ENCODE measurements at regions not wholly inside any gene's neighbourhood (a gene's known extent, or its start where the extent isn't known, plus 50 kb on each side); places are given as distances from the start of the nearest gene placed in this dataset.

DNA sequence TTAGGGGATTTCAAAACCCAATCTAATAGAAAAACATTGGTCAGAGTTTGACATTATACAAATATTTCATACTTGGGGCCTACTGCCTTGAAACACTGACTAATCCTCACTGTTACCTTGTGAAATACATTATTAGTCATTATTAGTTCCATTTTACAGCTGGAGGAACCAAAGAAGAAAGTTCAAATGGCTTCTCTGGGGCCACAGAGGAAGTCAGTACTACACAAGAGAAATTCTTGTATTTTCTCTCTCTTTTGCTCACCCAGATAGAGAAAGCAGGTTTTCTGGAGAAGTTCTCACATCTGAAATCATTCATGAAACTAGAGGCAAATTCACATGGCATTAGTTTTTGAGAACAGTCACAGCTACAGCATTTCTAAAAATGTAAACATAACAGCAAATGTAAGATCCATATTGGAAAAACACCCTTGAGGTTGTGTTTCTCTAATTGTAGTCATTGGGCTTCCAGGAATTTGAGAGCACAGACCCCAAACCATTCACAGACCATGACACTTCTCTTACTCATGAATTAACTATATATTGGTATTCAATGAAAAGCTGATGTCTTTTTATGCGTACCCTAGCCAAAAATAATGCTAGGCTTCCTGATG is 83.0 kb downstream of the LLPH start:
- Mint-ChIP-seq H3K27ac (no peak overlapping the region), H3K4me3 (no peak overlapping the region), H3K4me1 (peaks cover 17% of the 10 kb centered on the region), H3K27me3 (ENCODE audit: insufficient read depth) (peaks cover 49% of the 10 kb centered on the region), H3K9me3 (no peaks in the 10 kb centered on the region), H3K36me3 (ENCODE audit: low read depth) (no peaks in the 10 kb centered on the region)
- H3K36me3 ChIP-seq (ENCODE audit: control insufficient read depth, insufficient read depth, low read length), result no peaks in the 10 kb centered on the region
- DNase-seq, result no peak
- H3K9ac ChIP-seq (ENCODE audit: extremely low read depth, low read length, poor library complexity, severe bottlenecking), result no peak overlapping the region
- H3K4me3 ChIP-seq (ENCODE audit: low read length), result no peak overlapping the region
- TF ChIP-seq, protein P1, sequence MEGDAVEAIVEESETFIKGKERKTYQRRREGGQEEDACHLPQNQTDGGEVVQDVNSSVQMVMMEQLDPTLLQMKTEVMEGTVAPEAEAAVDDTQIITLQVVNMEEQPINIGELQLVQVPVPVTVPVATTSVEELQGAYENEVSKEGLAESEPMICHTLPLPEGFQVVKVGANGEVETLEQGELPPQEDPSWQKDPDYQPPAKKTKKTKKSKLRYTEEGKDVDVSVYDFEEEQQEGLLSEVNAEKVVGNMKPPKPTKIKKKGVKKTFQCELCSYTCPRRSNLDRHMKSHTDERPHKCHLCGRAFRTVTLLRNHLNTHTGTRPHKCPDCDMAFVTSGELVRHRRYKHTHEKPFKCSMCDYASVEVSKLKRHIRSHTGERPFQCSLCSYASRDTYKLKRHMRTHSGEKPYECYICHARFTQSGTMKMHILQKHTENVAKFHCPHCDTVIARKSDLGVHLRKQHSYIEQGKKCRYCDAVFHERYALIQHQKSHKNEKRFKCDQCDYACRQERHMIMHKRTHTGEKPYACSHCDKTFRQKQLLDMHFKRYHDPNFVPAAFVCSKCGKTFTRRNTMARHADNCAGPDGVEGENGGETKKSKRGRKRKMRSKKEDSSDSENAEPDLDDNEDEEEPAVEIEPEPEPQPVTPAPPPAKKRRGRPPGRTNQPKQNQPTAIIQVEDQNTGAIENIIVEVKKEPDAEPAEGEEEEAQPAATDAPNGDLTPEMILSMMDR (conservative IDR thresholded peaks at IDR 0.05), result no peak
- no peak overlapping the region for H3K27ac ChIP-seq (ENCODE audit: low read depth, low read length)
- peaks cover 17% of the 10 kb centered on the region for H3K4me1 ChIP-seq (ENCODE audit: control insufficient read depth, insufficient read depth, low read length)
- 100% methylated on average over 1 of the region's 1 CpG; no CpG with 5 or more reads in 1 of the 2 experiments for WGBS, 2 experiments (ENCODE audit: insufficient coverage in 1 of 2, insufficient read length in 1 of 2)
- peaks cover 64% of the 10 kb centered on the region for H3K27me3 ChIP-seq (ENCODE audit: control insufficient read depth, insufficient read depth, low read length, poor library complexity, severe bottlenecking)
- H3K9me3 ChIP-seq (ENCODE audit: control insufficient read depth, low read length), result no peaks in the 10 kb centered on the region

DNA sequence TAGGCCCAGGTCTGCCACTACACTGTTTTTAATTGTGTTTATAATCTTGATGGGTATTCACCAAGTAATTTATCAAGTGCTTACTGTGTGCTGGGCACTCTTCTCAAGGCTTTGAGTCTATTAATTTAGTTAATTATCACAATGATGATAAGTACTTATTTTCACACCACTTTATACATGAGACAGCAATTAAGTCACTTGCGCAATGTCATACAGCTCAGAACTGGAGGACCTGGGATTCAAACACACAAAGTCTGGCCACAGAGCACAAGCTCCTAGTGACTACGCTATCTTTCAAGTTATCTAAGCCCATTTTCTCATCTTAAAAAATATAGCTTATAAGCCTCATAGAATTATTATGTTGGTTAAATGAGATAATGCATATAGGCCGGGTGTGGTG is 85.0 kb downstream of the LLPH start:
- Mint-ChIP-seq H3K36me3 (ENCODE audit: low read depth) (no peaks in the 10 kb centered on the region), H3K27me3 (ENCODE audit: insufficient read depth) (peaks cover 54% of the 10 kb centered on the region), H3K4me1 (peaks cover 6% of the 10 kb centered on the region), H3K9me3 (no peaks in the 10 kb centered on the region), H3K4me3 (no peak overlapping the region), H3K27ac (no peak overlapping the region)
- WGBS, 2 experiments (ENCODE audit: insufficient coverage in 1 of 2, insufficient read length in 1 of 2), result 90 to 100% methylated on average over 2 to 3 of the region's 3 CpGs
- Histone ChIP-seq H3K36me3 (ENCODE audit: control insufficient read depth, insufficient read depth, low read length) (no peaks in the 10 kb centered on the region), H3K9me3 (ENCODE audit: control insufficient read depth, low read length) (no peaks in the 10 kb centered on the region), H3K9ac (ENCODE audit: extremely low read depth, low read length, poor library complexity, severe bottlenecking) (no peak overlapping the region), H3K4me3 (ENCODE audit: low read length) (no peak overlapping the region), H3K27ac (ENCODE audit: low read depth, low read length) (no peak overlapping the region), H3K4me1 (ENCODE audit: control insufficient read depth, insufficient read depth, low read length) (peaks cover 5% of the 10 kb centered on the region), H3K27me3 (ENCODE audit: control insufficient read depth, insufficient read depth, low read length, poor library complexity, severe bottlenecking) (peaks cover 83% of the 10 kb centered on the region)
- no peak for DNase-seq
- TF ChIP-seq, protein P1 (conservative IDR thresholded peaks at IDR 0.05), result no peak

DNA sequence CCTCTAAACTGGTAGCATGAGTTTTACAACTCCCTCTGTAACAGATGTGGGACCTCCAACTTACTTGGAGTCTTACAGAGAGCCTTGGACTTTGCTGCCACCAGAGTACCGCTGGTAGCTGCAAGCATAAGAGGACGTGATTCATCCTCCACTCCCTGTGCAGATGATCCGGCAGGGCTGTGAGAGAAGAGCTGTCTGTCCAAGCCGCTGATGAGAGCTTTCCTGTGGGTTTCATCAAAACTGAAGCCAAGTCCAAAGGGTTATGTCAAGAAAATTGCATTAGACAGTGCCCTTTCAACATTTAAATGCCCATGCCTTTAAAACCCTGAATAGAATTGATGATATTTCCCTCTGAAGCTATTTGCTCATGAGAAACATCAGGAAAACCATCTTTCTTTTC is 85.8 kb downstream of the LLPH start:
- H3K4me3 ChIP-seq (ENCODE audit: low read length), result no peak overlapping the region
- Mint-ChIP-seq H3K27me3 (ENCODE audit: insufficient read depth) (peaks cover 57% of the 10 kb centered on the region), H3K4me3 (no peak overlapping the region), H3K4me1 (peaks cover 6% of the 10 kb centered on the region), H3K27ac (no peak overlapping the region), H3K9me3 (no peaks in the 10 kb centered on the region), H3K36me3 (ENCODE audit: low read depth) (no peaks in the 10 kb centered on the region)
- H3K27ac ChIP-seq (ENCODE audit: low read depth, low read length), result no peak overlapping the region
- peaks cover 4% of the 10 kb centered on the region for H3K4me1 ChIP-seq (ENCODE audit: control insufficient read depth, insufficient read depth, low read length)
- TF ChIP-seq, protein P1 (conservative IDR thresholded peaks at IDR 0.05), result no peak
- DNase-seq, result no peak
- WGBS, 2 experiments (ENCODE audit: insufficient coverage in 1 of 2, insufficient read length in 1 of 2), result 95 to 96% methylated on average over 4 of the region's 4 CpGs
- H3K9ac ChIP-seq (ENCODE audit: extremely low read depth, low read length, poor library complexity, severe bottlenecking), result no peak overlapping the region
- H3K9me3 ChIP-seq (ENCODE audit: control insufficient read depth, low read length), result no peaks in the 10 kb centered on the region
- H3K36me3 ChIP-seq (ENCODE audit: control insufficient read depth, insufficient read depth, low read length), result no peaks in the 10 kb centered on the region
- H3K27me3 ChIP-seq (ENCODE audit: control insufficient read depth, insufficient read depth, low read length, poor library complexity, severe bottlenecking), result peaks cover 88% of the 10 kb centered on the region

Measured in endodermal cell (in vitro differentiated cells).